GM18951 (cell line): ENCODE measurements at regions not wholly inside any gene's neighbourhood (a gene's known extent, or its start where the extent isn't known, plus 50 kb on each side); places are given as distances from the start of the nearest gene placed in this dataset.

Experiments used
- POLR2A ChIP-seq: IDR thresholded peaks from 4 replicates; pipeline ENCODE4 v1.6.1; 2011; ENCODE audit warnings: mild to moderate bottlenecking; ENCODE audit not compliant: insufficient read length, insufficient read depth; ENCODE audit errors: extremely low read depth
- in situ Hi-C: fragments of 300-500 bp; cut with MboI; formaldehyde crosslinking; loops from one replicate; pipeline ENCODE4 v1.12.0; 2022; ENCODE audit warnings: low sequenced_read_pairs, mixed read lengths, inconsistent platforms; ENCODE audit not compliant: unreplicated experiment

- TF ChIP-seq POLR2A = no peak
- in situ Hi-C loops = no loop called here
Observed at GRCh38 chr4:11593576-11594116, 165.0 kb upstream of the HS3ST1 start.

GRCh38 chr4:11592276-11592675 is 163.6 kb upstream of the HS3ST1 start:
- in situ Hi-C loops = no loop called here
- no peak for TF ChIP-seq POLR2A

- no peak for TF ChIP-seq POLR2A
Observed at GRCh38 chr4:11590132-11590531, 161.4 kb upstream of the HS3ST1 start.

GRCh38 chr4:11589676-11590075 is 161.0 kb upstream of the HS3ST1 start:
- TF ChIP-seq POLR2A = no peak
- in situ Hi-C loops = no loop called here

More at GRCh38 chr4:11590132-11590531, 161.4 kb upstream of the HS3ST1 start:
- in situ Hi-C loops = no loop called here

- in situ Hi-C loops = no loop called here
- TF ChIP-seq POLR2A = no peak
Observed at GRCh38 chr4:11587797-11588196, 159.1 kb upstream of the HS3ST1 start.

- in situ Hi-C loops = no loop called here
- no peak for TF ChIP-seq POLR2A
Observed at GRCh38 chr4:11585506-11585905, 156.8 kb upstream of the HS3ST1 start.

GRCh38 chr4:11568511-11568910 is 139.8 kb upstream of the HS3ST1 start:
- in situ Hi-C loops = no loop called here
- TF ChIP-seq POLR2A = no peak

- in situ Hi-C loops = no loop called here
- TF ChIP-seq POLR2A = no peak
Observed at GRCh38 chr4:11566444-11567022, 137.8 kb upstream of the HS3ST1 start.

GRCh38 chr4:11565899-11566298 is 137.2 kb upstream of the HS3ST1 start:
- no peak for TF ChIP-seq POLR2A
- in situ Hi-C loops = no loop called here

GRCh38 chr4:11565213-11565612 is 136.5 kb upstream of the HS3ST1 start:
- TF ChIP-seq POLR2A = no peak
- in situ Hi-C loops = no loop called here

GRCh38 chr4:11564021-11564420 is 135.3 kb upstream of the HS3ST1 start:
- in situ Hi-C loops = no loop called here
- TF ChIP-seq POLR2A = no peak

GRCh38 chr4:11549525-11549924 is 120.8 kb upstream of the HS3ST1 start:
- no peak for TF ChIP-seq POLR2A
- in situ Hi-C loops = no loop called here

- in situ Hi-C loops = no loop called here
- no peak for TF ChIP-seq POLR2A
Observed at GRCh38 chr4:11548597-11549082, 119.9 kb upstream of the HS3ST1 start.

GRCh38 chr4:11546391-11547175 is 117.9 kb upstream of the HS3ST1 start:
- TF ChIP-seq POLR2A = no peak
- in situ Hi-C loops = no loop called here
